Transverse colon (tissue), 3 donors: ENCODE measurements at regions not wholly inside any gene's neighbourhood (a gene's known extent, or its start where the extent isn't known, plus 50 kb on each side); places are given as distances from the start of the nearest gene placed in this dataset.

ENCODE experiments used
- CTCF ChIP-seq, 5 experiments: fragments of 200-600 bp in 3 of 5; fragments of 450-650 bp in 2 of 5; sonication (generic) in 3 of 5; IDR thresholded peaks; 1 replicate in 2 of 5; 2 replicates in 3 of 5; pipeline ENCODE4 v1.5.1; 2016 to 2017; ENCODE audit warnings: antibody characterized with exemption in 5 of 5, inconsistent platforms in 3 of 5, mild to moderate bottlenecking in 2 of 5, moderate library complexity in 1 of 5
- EP300 ChIP-seq: sonication (generic); formaldehyde crosslinking; IDR thresholded peaks from one replicate; pipeline ENCODE4 v1.6.1; 2017; ENCODE audit warnings: antibody characterized with exemption, low read depth

- TF ChIP-seq EP300, result no peak
- TF ChIP-seq CTCF (IDR thresholded peaks at IDR 0.05), result no peak
These were observed 209.3 kb downstream of the PALM2AKAP2 start for GRCh38 chr9:109989296-109989695.
